ENCODE measurements at regions not wholly inside any gene's neighbourhood (a gene's known extent, or its start where the extent isn't known, plus 50 kb on each side); places are given as distances from the start of the nearest gene placed in this dataset.

- no peak for TF ChIP-seq CTCF (IDR thresholded peaks at IDR 0.05)
- H3K9me3 Mint-ChIP-seq (ENCODE audit: low read depth) = peaks cover 6% of the 10 kb centered on the region
- H3K4me1 Mint-ChIP-seq (ENCODE audit: low read depth) = peaks cover 9% of the 10 kb centered on the region
- no peak overlapping the region for H3K4me3 Mint-ChIP-seq (ENCODE audit: unreplicated experiment)
- no peak overlapping the region for H3K27ac Mint-ChIP-seq (ENCODE audit: unreplicated experiment)
- no peak for DNase-seq (ENCODE audit: low spot score)
- peaks cover 1% of the 10 kb centered on the region for H3K36me3 Mint-ChIP-seq (ENCODE audit: low read depth)
- peaks cover 37% of the 10 kb centered on the region for H3K27me3 Mint-ChIP-seq (ENCODE audit: low read depth)
Measured at GRCh38 chr4:159497936-159498335, 395.1 kb downstream of the RAPGEF2 start.

- H3K27me3 Mint-ChIP-seq (ENCODE audit: low read depth) = peaks cover 39% of the 10 kb centered on the region
- H3K9me3 Mint-ChIP-seq (ENCODE audit: low read depth) = peaks cover under 1% of the 10 kb centered on the region
- peaks cover 9% of the 10 kb centered on the region for H3K4me1 Mint-ChIP-seq (ENCODE audit: low read depth)
- no peak overlapping the region for H3K27ac Mint-ChIP-seq (ENCODE audit: unreplicated experiment)
- no peaks in the 10 kb centered on the region for H3K36me3 Mint-ChIP-seq (ENCODE audit: low read depth)
- DNase-seq (ENCODE audit: low spot score) = no peak
- no peak overlapping the region for H3K4me3 Mint-ChIP-seq (ENCODE audit: unreplicated experiment)
- TF ChIP-seq CTCF (IDR thresholded peaks at IDR 0.05) = no peak
Measured at GRCh38 chr4:159498446-159499115, 395.7 kb downstream of the RAPGEF2 start.

- Mint-ChIP-seq H3K9me3 (ENCODE audit: low read depth) (no peaks in the 10 kb centered on the region), H3K4me3 (ENCODE audit: unreplicated experiment) (no peak overlapping the region), H3K4me1 (ENCODE audit: low read depth) (peaks cover 13% of the 10 kb centered on the region), H3K27me3 (ENCODE audit: low read depth) (peaks cover 48% of the 10 kb centered on the region), H3K36me3 (ENCODE audit: low read depth) (no peaks in the 10 kb centered on the region), H3K27ac (ENCODE audit: unreplicated experiment) (no peak overlapping the region)
- no peak for TF ChIP-seq CTCF (IDR thresholded peaks at IDR 0.05)
- no peak for DNase-seq (ENCODE audit: low spot score)
Measured at GRCh38 chr4:159500861-159501260, 398.0 kb downstream of the RAPGEF2 start.

GRCh38 chr4:159503236-159504008 lies 400.5 kb downstream of the RAPGEF2 start:
- Mint-ChIP-seq H3K4me1 (ENCODE audit: low read depth) (peaks cover 10% of the 10 kb centered on the region), H3K36me3 (ENCODE audit: low read depth) (no peaks in the 10 kb centered on the region), H3K9me3 (ENCODE audit: low read depth) (no peaks in the 10 kb centered on the region), H3K27ac (ENCODE audit: unreplicated experiment) (no peak overlapping the region), H3K27me3 (ENCODE audit: low read depth) (peaks cover 59% of the 10 kb centered on the region), H3K4me3 (ENCODE audit: unreplicated experiment) (no peak overlapping the region)
- no peak for DNase-seq (ENCODE audit: low spot score)
- TF ChIP-seq CTCF (IDR thresholded peaks at IDR 0.05) = no peak

GRCh38 chr4:159504684-159505083 lies 401.8 kb downstream of the RAPGEF2 start:
- Mint-ChIP-seq H3K9me3 (ENCODE audit: low read depth) (no peaks in the 10 kb centered on the region), H3K4me3 (ENCODE audit: unreplicated experiment) (no peak overlapping the region), H3K36me3 (ENCODE audit: low read depth) (no peaks in the 10 kb centered on the region), H3K27me3 (ENCODE audit: low read depth) (peaks cover 57% of the 10 kb centered on the region), H3K4me1 (ENCODE audit: low read depth) (peaks cover 10% of the 10 kb centered on the region), H3K27ac (ENCODE audit: unreplicated experiment) (no peak overlapping the region)
- DNase-seq (ENCODE audit: low spot score) = no peak
- no peak for TF ChIP-seq CTCF (IDR thresholded peaks at IDR 0.05)
